ENCODE measurements at regions not wholly inside any gene's neighbourhood (a gene's known extent, or its start where the extent isn't known, plus 50 kb on each side); places are given as distances from the start of the nearest gene placed in this dataset.

DNA sequence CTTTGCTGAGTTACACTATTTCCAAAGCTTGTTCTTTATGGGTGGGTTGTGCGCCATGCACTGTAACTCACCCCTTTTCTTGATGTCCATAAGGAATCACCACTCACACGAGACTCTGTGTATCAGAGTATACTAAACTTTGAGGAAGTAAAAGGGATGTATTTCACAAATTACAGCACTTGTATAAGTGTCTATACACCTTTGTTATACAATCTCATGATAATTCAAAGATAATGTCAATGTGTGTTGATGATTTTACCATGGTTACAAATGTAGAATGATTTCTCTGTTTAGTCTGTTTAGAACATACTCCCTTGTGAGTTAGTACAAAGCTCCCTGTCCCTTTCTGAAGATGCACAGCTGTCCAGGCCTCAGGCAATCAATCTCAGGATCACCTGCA lies 922.2 kb upstream of the MAP3K7 start:
- H4K20me1 ChIP-seq (ENCODE audit: insufficient read depth, poor library complexity, severe bottlenecking): no peaks in the 10 kb centered on the region
- H2AFZ ChIP-seq: no peak overlapping the region
- H3K4me3 ChIP-seq: no peak overlapping the region
- no peak overlapping the region for H3K27ac ChIP-seq
- no peak overlapping the region for H3K4me2 ChIP-seq
- 89% methylated on average over 2 of the region's 2 CpGs for WGBS (ENCODE audit: low lambda C conversion rate, missing lambda C conversion rate)
- no peaks in the 10 kb centered on the region for H3K79me2 ChIP-seq
- TF ChIP-seq EZH2 (IDR thresholded peaks at IDR 0.05; ENCODE audit: borderline replicate concordance) (no peak), EZH2phosphoT487 (IDR thresholded peaks at IDR 0.05; ENCODE audit: low read depth, severe bottlenecking, unreplicated experiment) (no peak)
- no peak for DNase-seq (ENCODE audit: low spot score)
- H3K36me3 ChIP-seq (replicated peaks; ENCODE audit: insufficient read depth, low read depth): no peaks in the 10 kb centered on the region
- no peaks in the 10 kb centered on the region for H3K27me3 ChIP-seq
- no peaks in the 10 kb centered on the region for H3K9me3 ChIP-seq (ENCODE audit: low read depth)
- H3K4me1 ChIP-seq (ENCODE audit: insufficient read depth): no peaks in the 10 kb centered on the region
- no peaks in the 10 kb centered on the region for H3K9me2 ChIP-seq (replicated peaks; ENCODE audit: insufficient read depth)

DNA sequence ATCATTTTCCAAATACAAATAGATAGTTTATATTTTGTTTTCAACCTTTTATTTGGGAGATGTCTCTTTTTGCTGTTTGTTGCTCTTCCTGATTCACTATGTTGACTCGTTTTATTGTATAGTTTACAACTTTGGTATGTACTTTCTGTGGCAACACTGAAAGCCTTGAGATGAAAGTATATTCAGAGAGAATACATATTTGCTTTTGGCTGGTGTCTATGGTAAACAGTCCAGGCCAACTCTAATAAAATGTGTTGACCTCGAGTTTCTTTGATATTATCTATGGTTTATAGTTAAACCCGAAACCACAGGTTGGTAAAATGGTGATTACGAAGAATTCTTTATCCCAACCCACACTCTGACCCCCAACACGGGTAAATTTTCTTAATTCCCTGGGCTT lies 919.6 kb upstream of the MAP3K7 start:
- Histone ChIP-seq H2AFZ (no peak overlapping the region), H3K4me3 (no peak overlapping the region), H3K27ac (no peak overlapping the region), H3K27me3 (no peaks in the 10 kb centered on the region), H4K20me1 (ENCODE audit: insufficient read depth, poor library complexity, severe bottlenecking) (no peaks in the 10 kb centered on the region), H3K4me2 (no peak overlapping the region), H3K36me3 (replicated peaks; ENCODE audit: insufficient read depth, low read depth) (no peaks in the 10 kb centered on the region), H3K9me2 (replicated peaks; ENCODE audit: insufficient read depth) (no peaks in the 10 kb centered on the region), H3K79me2 (no peaks in the 10 kb centered on the region), H3K4me1 (ENCODE audit: insufficient read depth) (no peaks in the 10 kb centered on the region), H3K9me3 (ENCODE audit: low read depth) (no peaks in the 10 kb centered on the region)
- TF ChIP-seq, protein P1, sequence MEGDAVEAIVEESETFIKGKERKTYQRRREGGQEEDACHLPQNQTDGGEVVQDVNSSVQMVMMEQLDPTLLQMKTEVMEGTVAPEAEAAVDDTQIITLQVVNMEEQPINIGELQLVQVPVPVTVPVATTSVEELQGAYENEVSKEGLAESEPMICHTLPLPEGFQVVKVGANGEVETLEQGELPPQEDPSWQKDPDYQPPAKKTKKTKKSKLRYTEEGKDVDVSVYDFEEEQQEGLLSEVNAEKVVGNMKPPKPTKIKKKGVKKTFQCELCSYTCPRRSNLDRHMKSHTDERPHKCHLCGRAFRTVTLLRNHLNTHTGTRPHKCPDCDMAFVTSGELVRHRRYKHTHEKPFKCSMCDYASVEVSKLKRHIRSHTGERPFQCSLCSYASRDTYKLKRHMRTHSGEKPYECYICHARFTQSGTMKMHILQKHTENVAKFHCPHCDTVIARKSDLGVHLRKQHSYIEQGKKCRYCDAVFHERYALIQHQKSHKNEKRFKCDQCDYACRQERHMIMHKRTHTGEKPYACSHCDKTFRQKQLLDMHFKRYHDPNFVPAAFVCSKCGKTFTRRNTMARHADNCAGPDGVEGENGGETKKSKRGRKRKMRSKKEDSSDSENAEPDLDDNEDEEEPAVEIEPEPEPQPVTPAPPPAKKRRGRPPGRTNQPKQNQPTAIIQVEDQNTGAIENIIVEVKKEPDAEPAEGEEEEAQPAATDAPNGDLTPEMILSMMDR (IDR thresholded peaks at IDR 0.05; ENCODE audit: poor library complexity): no peak
- TF ChIP-seq EZH2 (IDR thresholded peaks at IDR 0.05; ENCODE audit: borderline replicate concordance) (no peak), EZH2phosphoT487 (IDR thresholded peaks at IDR 0.05; ENCODE audit: low read depth, severe bottlenecking, unreplicated experiment) (no peak)
- DNase-seq (ENCODE audit: low spot score): no peak
- WGBS (ENCODE audit: low lambda C conversion rate, missing lambda C conversion rate): 49% methylated on average over 5 of the region's 5 CpGs

DNA sequence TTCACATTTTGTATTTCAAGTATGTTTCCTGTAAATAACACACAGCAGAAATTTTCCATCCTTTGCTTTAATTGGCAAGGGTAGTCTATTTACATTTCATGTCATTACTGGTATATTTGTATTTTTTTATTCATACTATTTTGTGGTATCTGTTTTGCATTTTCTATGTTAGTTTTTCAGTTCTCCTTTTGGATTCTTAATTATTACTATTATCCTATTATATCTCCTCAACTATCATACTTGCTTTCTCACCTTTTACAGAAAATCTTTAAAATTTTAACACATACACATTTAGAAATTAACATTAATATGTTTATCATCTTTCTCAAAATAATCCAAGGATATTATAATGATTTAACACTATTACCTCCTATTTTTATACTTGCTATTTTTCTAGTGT lies 918.3 kb upstream of the MAP3K7 start:
- TF ChIP-seq EZH2phosphoT487 (IDR thresholded peaks at IDR 0.05; ENCODE audit: low read depth, severe bottlenecking, unreplicated experiment) (no peak), EZH2 (IDR thresholded peaks at IDR 0.05; ENCODE audit: borderline replicate concordance) (no peak)
- TF ChIP-seq, protein P1 (IDR thresholded peaks at IDR 0.05; ENCODE audit: poor library complexity): no peak
- no peak overlapping the region for H2AFZ ChIP-seq
- no peaks in the 10 kb centered on the region for H3K79me2 ChIP-seq
- no peaks in the 10 kb centered on the region for H3K4me1 ChIP-seq (ENCODE audit: insufficient read depth)
- no peak overlapping the region for H3K4me2 ChIP-seq
- H3K27me3 ChIP-seq: no peaks in the 10 kb centered on the region
- H4K20me1 ChIP-seq (ENCODE audit: insufficient read depth, poor library complexity, severe bottlenecking): no peaks in the 10 kb centered on the region
- H3K4me3 ChIP-seq: no peak overlapping the region
- H3K9me2 ChIP-seq (replicated peaks; ENCODE audit: insufficient read depth): no peaks in the 10 kb centered on the region
- DNase-seq (ENCODE audit: low spot score): no peak
- no peaks in the 10 kb centered on the region for H3K36me3 ChIP-seq (replicated peaks; ENCODE audit: insufficient read depth, low read depth)
- H3K9me3 ChIP-seq (ENCODE audit: low read depth): no peaks in the 10 kb centered on the region
- H3K27ac ChIP-seq: no peak overlapping the region

DNA sequence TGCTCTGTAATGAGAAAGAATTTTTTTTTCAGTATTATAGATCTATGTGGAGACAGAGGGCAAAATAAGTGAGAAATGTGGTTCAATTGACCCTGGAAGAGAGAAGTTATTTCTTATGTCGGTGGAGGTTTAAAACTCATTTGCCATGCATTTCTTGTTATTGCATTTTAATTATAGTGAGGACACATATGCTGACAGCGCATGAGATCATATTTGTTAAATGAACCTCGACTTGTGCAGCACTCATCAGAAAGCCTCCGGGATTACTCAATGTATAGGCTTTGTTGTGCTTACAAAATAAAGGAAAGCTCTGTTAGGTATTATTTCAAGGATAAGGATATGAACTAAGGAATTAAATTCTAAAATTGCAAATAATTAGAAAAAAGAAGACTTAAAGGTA lies 915.1 kb upstream of the MAP3K7 start:
- DNase-seq (ENCODE audit: low spot score): no peak
- Histone ChIP-seq H2AFZ (no peak overlapping the region), H3K4me1 (ENCODE audit: insufficient read depth) (no peaks in the 10 kb centered on the region), H3K9me2 (replicated peaks; ENCODE audit: insufficient read depth) (no peaks in the 10 kb centered on the region), H3K36me3 (replicated peaks; ENCODE audit: insufficient read depth, low read depth) (no peaks in the 10 kb centered on the region), H3K79me2 (no peaks in the 10 kb centered on the region), H3K27ac (no peak overlapping the region), H4K20me1 (ENCODE audit: insufficient read depth, poor library complexity, severe bottlenecking) (no peaks in the 10 kb centered on the region), H3K4me2 (no peak overlapping the region), H3K27me3 (no peaks in the 10 kb centered on the region), H3K9me3 (ENCODE audit: low read depth) (no peaks in the 10 kb centered on the region), H3K4me3 (no peak overlapping the region)
- no peak for TF ChIP-seq EZH2 (IDR thresholded peaks at IDR 0.05; ENCODE audit: borderline replicate concordance)
- no peak for TF ChIP-seq EZH2phosphoT487 (IDR thresholded peaks at IDR 0.05; ENCODE audit: low read depth, severe bottlenecking, unreplicated experiment)
- TF ChIP-seq, protein P1 (IDR thresholded peaks at IDR 0.05; ENCODE audit: poor library complexity): no peak
- WGBS (ENCODE audit: low lambda C conversion rate, missing lambda C conversion rate): 87% methylated on average over 4 of the region's 4 CpGs

Data from hepatocyte (in vitro differentiated cells).